ENCODE measurements at regions not wholly inside any gene's neighbourhood (a gene's known extent, or its start where the extent isn't known, plus 50 kb on each side); places are given as distances from the start of the nearest gene placed in this dataset.

DNA sequence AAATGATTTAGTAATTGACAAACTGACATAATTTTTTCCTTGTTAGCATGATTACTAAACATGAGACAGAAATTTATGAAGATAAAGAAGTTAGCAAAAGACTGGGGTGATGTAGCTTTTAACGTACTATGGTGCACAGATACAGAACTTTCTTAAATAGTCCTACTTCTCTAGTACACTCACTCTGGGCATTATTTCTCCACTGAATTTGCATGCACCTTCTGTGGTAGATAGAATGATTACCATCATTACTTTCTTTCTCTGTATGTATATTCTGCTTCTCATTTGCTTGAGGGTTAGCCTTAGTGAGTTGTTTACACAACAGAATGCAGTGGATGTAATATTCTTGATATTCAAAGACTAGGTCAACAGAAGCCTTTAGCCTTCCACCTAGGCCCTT is 173.1 kb upstream of the EPHA7 start:
- TF ChIP-seq, protein P1, sequence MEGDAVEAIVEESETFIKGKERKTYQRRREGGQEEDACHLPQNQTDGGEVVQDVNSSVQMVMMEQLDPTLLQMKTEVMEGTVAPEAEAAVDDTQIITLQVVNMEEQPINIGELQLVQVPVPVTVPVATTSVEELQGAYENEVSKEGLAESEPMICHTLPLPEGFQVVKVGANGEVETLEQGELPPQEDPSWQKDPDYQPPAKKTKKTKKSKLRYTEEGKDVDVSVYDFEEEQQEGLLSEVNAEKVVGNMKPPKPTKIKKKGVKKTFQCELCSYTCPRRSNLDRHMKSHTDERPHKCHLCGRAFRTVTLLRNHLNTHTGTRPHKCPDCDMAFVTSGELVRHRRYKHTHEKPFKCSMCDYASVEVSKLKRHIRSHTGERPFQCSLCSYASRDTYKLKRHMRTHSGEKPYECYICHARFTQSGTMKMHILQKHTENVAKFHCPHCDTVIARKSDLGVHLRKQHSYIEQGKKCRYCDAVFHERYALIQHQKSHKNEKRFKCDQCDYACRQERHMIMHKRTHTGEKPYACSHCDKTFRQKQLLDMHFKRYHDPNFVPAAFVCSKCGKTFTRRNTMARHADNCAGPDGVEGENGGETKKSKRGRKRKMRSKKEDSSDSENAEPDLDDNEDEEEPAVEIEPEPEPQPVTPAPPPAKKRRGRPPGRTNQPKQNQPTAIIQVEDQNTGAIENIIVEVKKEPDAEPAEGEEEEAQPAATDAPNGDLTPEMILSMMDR (IDR thresholded peaks at IDR 0.05): no peak
- no peak for TF ChIP-seq EZH2 (IDR thresholded peaks at IDR 0.05; ENCODE audit: borderline replicate concordance, insufficient read depth, low read depth, low read length, poor library complexity, severe bottlenecking)

Data from B cell (primary cell).